ELF-1 (cell line): ENCODE measurements at regions not wholly inside any gene's neighbourhood (a gene's known extent, or its start where the extent isn't known, plus 50 kb on each side); places are given as distances from the start of the nearest gene placed in this dataset.
"Not testable (repeated sequence)": the region's sequence is repeated elsewhere in the genome, so short reads cannot be mapped to it uniquely, and the experiment has no call there.

ENCODE experiments used
- DNase-seq: peaks from one replicate; pipeline ENCODE4 v3.0.0-alpha.2; 2016; ENCODE audit warnings: low read depth, low spot score

DNA sequence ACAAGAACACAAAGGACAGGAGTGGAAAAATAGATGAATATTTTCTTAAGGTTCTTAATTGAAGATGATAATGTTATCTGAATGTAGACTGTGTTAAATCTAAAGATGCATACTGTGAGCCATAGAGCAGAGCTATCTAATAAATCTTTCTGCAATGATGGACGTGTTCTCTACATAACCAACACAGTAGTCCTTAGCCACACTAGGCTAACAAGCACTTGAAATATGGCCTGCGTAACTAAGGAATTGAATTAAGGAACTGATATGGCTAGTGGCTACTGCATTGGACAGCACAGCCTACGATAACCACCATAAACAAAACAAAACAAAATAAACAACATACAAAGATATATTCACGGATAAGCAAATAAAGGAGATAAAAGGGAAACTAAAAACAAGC, 181.3 kb downstream of the LYPLAL1 start:
- no peak for DNase-seq

GRCh38 chr1:219352961-219353651, 179.4 kb downstream of the LYPLAL1 start:
- DNase-seq, result no peak

DNA sequence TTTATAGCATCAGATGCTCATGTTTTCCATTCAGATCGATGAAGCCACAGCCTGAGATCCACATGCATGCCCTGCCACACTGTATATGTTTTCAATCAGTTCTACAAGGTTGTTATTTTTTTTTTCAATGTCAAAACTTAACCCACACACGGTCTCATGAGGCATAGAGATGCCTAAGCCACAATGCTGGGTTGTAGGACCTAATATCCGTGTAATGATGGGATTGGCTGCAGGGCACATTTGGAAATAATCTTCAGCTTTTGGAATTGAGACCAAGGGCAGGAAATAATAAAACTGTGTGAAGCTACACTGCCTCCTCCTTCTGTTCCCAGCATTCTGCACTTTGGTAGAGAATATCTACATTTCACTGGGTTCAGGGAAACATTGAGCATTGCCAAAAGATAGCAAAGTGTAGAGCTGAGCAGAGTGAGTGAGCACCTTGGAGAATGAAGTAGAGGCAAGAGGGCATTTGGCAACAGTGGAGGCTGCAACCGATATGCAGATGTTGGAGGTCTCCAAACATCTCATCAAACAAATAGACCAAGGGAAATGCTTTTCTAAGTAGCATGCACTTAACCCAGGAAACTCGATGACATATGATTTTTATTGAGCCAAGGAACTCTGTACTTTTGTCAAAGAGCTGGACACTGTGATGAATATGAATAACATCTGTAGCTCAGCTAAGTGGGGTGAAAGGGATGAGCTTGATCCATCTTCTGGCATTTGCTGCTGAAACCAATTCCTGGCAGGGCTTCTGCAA, 176.7 kb downstream of the LYPLAL1 start:
- no peak for DNase-seq

DNA sequence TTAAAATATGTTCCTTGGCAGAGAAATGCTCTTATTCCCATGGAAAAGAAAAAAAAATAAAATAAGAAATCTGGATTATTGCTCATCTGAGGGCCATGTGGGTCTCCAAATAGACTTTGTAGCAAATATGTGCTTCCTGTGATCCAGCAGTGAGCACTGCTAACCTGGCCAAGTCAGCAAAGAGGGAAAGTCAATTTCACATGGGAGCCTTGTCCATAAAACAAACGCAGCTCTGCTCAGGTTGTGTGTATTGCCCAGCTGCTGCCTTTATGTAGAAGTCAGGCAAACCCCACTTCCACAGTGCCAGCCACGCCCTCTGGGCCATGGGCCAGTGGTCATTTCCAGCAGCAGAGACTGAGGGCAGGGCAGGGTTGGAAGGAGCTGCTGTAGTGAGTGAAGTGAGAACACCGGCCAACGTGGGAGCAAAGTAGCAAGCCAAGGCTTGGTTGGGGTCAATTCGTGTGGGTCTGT, 174.3 kb downstream of the LYPLAL1 start:
- no peak for DNase-seq

GRCh38 chr1:219347376-219347775, 173.7 kb downstream of the LYPLAL1 start:
- no peak for DNase-seq

GRCh38 chr1:219345953-219346352, 172.3 kb downstream of the LYPLAL1 start:
- DNase-seq, result no peak

GRCh38 chr1:219342836-219343235, 169.2 kb downstream of the LYPLAL1 start:
- DNase-seq, result no peak

GRCh38 chr1:219340796-219341195, 167.1 kb downstream of the LYPLAL1 start:
- no peak for DNase-seq

DNA sequence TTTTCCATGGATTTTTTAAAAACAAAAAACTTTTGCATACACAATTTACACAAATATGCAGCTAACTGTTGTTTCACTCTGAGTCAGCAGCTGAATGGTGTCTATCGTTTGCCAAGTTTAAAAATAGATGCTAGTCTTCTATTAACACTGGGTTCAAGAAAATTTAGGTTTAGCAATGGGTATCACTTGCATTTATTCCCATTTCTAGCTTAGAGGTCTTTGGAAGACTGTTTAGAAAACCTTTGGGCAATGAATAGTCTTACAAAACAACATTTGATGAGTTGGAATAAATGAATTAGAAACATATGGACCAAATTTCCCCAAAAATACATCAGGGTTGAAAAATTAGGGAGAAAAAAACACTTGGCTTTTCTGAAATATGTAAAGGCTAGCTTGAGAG, 165.8 kb downstream of the LYPLAL1 start:
- no peak for DNase-seq

GRCh38 chr1:219337588-219337987, 163.9 kb downstream of the LYPLAL1 start:
- DNase-seq, result no peak

GRCh38 chr1:219333626-219334025, 159.9 kb downstream of the LYPLAL1 start:
- DNase-seq, result no peak

DNA sequence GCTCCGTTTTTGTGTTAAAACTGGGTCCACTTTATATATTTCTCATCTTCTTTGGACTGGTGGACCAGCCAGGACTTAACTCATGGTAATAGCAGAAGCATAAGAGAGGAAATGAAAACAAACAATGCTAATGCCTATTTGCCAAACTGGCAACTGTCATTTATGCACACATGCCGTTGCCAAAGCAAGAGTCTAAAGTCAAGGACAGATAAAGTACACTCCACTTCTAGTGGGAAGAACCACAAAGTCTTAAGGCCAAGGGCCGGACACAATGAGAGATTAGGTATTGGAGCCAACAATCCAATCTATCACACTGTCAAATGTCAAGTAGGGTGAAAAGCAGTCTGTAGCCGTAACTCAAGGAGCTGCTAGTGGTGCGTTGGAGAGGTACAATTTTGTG, 157.7 kb downstream of the LYPLAL1 start:
- DNase-seq, result no peak

GRCh38 chr1:219330669-219331068, 157.0 kb downstream of the LYPLAL1 start:
- DNase-seq, result no peak

GRCh38 chr1:219330001-219330400, 156.3 kb downstream of the LYPLAL1 start:
- DNase-seq, result no peak

- DNase-seq, result no peak
Measured at GRCh38 chr1:219329578-219329977, 155.9 kb downstream of the LYPLAL1 start.

DNA sequence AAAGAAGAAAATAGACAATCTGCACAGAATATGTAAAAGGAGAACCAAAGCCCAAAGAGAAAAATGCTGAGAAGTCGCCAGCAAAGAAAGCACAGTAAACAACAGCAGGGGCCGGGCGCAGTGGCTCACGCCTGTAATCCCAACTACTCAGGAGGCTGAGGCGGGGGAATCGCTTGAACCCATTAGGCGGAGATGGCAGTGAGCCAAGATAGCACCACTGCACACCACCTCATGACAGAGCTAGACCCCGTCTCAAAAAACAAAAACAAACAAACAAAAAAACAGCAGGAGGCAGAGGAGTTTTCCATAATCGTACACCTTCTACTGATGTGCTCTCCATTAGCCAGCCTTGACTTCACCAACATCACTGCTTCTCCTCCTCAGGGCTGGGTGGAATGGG, 153.2 kb downstream of the LYPLAL1 start:
- DNase-seq, result no peak

- DNase-seq, result no peak
Measured at GRCh38 chr1:219325368-219325742, 151.7 kb downstream of the LYPLAL1 start.

- DNase-seq, result no peak
Measured at GRCh38 chr1:219324629-219325367, 151.1 kb downstream of the LYPLAL1 start.

- DNase-seq, result no peak
Measured at GRCh38 chr1:219324171-219324570, 150.5 kb downstream of the LYPLAL1 start.

- no peak for DNase-seq
Measured at GRCh38 chr1:219323426-219323825, 149.7 kb downstream of the LYPLAL1 start.

DNA sequence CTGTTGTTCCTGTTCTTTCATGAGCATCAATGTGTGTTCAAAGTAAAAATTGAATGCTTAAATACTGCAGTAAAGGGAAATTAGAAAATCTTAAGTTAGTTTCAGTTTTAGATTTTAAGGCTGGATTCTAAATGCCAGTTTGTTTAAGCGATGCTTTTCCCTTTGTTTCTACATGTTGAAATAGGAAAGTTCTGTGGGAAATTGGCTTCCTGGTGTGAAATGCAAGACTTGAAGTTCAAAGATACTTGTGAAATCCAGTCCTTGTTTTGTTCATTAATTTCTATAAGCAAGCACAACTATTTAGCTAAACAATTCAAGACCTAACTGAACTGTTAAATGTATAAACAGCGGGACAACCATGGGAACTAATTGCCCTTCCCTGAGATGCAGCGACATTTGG, 149.1 kb downstream of the LYPLAL1 start:
- DNase-seq, result no peak

DNA sequence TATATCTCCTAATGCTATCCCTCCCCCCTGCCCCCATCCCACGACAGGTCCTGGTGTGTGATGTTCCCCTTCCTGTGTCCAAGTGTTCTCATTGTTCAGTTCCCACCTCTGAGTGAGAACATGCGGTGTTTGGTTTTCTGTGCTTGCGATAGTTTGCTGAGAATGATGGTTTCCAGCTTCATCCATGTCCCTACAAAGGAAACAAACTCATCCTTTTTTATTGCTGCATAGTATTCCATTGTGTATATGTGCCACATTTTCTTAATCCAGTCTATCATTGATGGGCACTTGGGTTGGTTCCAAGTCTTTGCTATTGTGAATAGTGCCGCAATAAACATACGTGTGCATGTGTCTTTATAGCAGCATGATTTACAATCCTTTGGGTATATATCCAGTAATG, 146.9 kb downstream of the LYPLAL1 start:
- DNase-seq, result not testable (repeated sequence)

DNA sequence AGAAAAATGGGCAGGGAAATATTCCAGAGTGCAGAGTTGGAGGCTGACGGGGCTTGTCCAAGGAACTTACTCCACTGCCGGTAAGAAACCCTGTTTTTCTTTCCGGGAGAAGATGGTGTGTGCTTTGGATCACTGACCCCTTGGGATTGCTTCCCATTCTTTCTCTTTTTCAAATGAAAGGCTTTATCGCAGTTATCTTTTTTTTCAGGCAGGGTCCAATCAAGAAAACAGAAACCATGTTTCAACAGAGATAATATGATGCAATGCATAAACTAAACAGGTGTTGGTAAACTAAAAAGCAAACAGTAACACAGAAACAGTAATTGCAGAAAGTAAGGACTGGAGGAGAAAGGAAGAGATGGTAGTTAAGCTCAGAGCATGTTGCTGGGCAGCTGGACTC, 145.1 kb downstream of the LYPLAL1 start:
- DNase-seq, result no peak
